IMR-90 (cell line): ENCODE measurements at regions not wholly inside any gene's neighbourhood (a gene's known extent, or its start where the extent isn't known, plus 50 kb on each side); places are given as distances from the start of the nearest gene placed in this dataset.

ENCODE experiments used
- ATAC-seq: fragments of 200-7000 bp; cut with Tn5 transposase; 2 replicates; pipeline ENCODE4 v1.9.1; 2020; ENCODE audit warnings: low read depth, mild to moderate bottlenecking, moderate library complexity
- BruUV-seq: library from RNA; stranded (reverse); fragments of 400-500 nt; replicated peaks from 2 replicates; lab custom pipeline; 2021; lab: Mats Ljungman, UMichigan
- CTCF ChIA-PET: fragments of 300-600 bp; formaldehyde crosslinking; extraction: SDS; loops from one replicate; lab custom pipeline; 2021; ENCODE audit warnings: antibody characterized with exemption; lab: Yijun Ruan, JAX
- POLR2A ChIA-PET: fragments of 300-600 bp; sonication (Branson Sonifier 250); formaldehyde crosslinking; loops from one replicate; lab custom pipeline; 2022; ENCODE audit warnings: antibody characterized with exemption; ENCODE audit not compliant: unreplicated experiment; lab: Charles Lee
- DNase-seq: peaks from one replicate; pipeline ENCODE4 v3.0.0; 2013
- H2AFZ ChIP-seq: replicated peaks from 2 replicates; pipeline ENCODE3; 2013; ENCODE audit warnings: low read length, mild to moderate bottlenecking; ENCODE audit not compliant: poor library complexity
- H2AK5ac ChIP-seq: 2 replicates; pipeline ENCODE4 v1.6.1; 2013; ENCODE audit warnings: low read depth, low read length, inconsistent platforms
- H2AK9ac ChIP-seq: replicated peaks from 2 replicates; pipeline ENCODE3; 2013; ENCODE audit warnings: mild to moderate bottlenecking, low read depth, low read length, moderate library complexity; ENCODE audit not compliant: poor library complexity
- H2BK120ac ChIP-seq: 2 replicates; pipeline ENCODE4 v1.6.1; 2013; ENCODE audit warnings: low read depth, low read length, inconsistent platforms
- H2BK15ac ChIP-seq: 3 replicates; pipeline ENCODE4 v1.6.1; 2013; ENCODE audit warnings: low read depth, low read length, inconsistent platforms
- H2BK20ac ChIP-seq: 2 replicates; pipeline ENCODE4 v1.6.1; 2013; ENCODE audit warnings: low read depth, mild to moderate bottlenecking, inconsistent platforms, low read length, moderate library complexity
- H2BK5ac ChIP-seq: 2 replicates; pipeline ENCODE4 v1.6.1; 2013; ENCODE audit warnings: mild to moderate bottlenecking, low read depth, low read length, inconsistent platforms; ENCODE audit not compliant: poor library complexity, severe bottlenecking
- H3K14ac ChIP-seq: replicated peaks from 2 replicates; pipeline ENCODE4 v1.6.1; 2013; ENCODE audit warnings: low read depth, low read length, inconsistent platforms
- H3K18ac ChIP-seq: 2 replicates; pipeline ENCODE4 v1.6.1; 2013; ENCODE audit warnings: low read depth, low read length, control low read depth
- H3K23ac ChIP-seq: 2 replicates; pipeline ENCODE4 v1.6.1; 2013; ENCODE audit warnings: low read depth, low read length, inconsistent platforms
- H3K27ac ChIP-seq: 2 replicates; pipeline ENCODE4 v1.5.1; 2013; ENCODE audit warnings: mild to moderate bottlenecking, control low read depth, low read length; ENCODE audit not compliant: insufficient read depth
- H3K27me3 ChIP-seq: 2 replicates; pipeline ENCODE4 v1.6.1; 2013; ENCODE audit warnings: low read length; ENCODE audit not compliant: control insufficient read depth, insufficient read depth
- H3K36me3 ChIP-seq: 2 replicates; pipeline ENCODE4 v1.6.1; 2013; ENCODE audit warnings: low read length, mixed read lengths; ENCODE audit not compliant: control insufficient read depth, insufficient read depth
- H3K4ac ChIP-seq: 2 replicates; pipeline ENCODE4 v1.6.1; 2013; ENCODE audit warnings: low read depth, low read length, inconsistent platforms
- H3K4me1 ChIP-seq: 2 replicates; pipeline ENCODE4 v1.6.1; 2013; ENCODE audit warnings: low read length, mixed read lengths; ENCODE audit not compliant: control insufficient read depth, insufficient read depth
- H3K4me2 ChIP-seq: 2 replicates; pipeline ENCODE4 v1.6.1; 2013; ENCODE audit warnings: low read depth, mild to moderate bottlenecking, control low read depth, low read length, moderate library complexity
- H3K4me3 ChIP-seq: 2 replicates; pipeline ENCODE4 v1.5.1; 2013; ENCODE audit warnings: low read depth, mild to moderate bottlenecking, control low read depth, low read length, moderate library complexity; ENCODE audit not compliant: insufficient read depth
- H3K56ac ChIP-seq: 2 replicates; pipeline ENCODE4 v1.6.1; 2013; ENCODE audit warnings: low read length, inconsistent platforms; ENCODE audit not compliant: insufficient read depth; ENCODE audit errors: extremely low read depth
- H3K79me1 ChIP-seq, 2 experiments: 2 replicates each; pipeline ENCODE4 v1.6.1; 2013; ENCODE audit warnings: low read length in 2 of 2, inconsistent platforms in 1 of 2, low read depth in 1 of 2
- H3K9ac ChIP-seq: 2 replicates; pipeline ENCODE4 v1.6.1; 2013; ENCODE audit warnings: low read depth, low read length, control low read depth
- H3K9me1 ChIP-seq: 2 replicates; pipeline ENCODE4 v1.6.1; 2013; ENCODE audit warnings: low read length, inconsistent platforms; ENCODE audit not compliant: insufficient read depth
- H3K9me3 ChIP-seq: 2 replicates; pipeline ENCODE4 v1.6.1; 2013; ENCODE audit warnings: low read length; ENCODE audit not compliant: control insufficient read depth, insufficient read depth
- H4K20me1 ChIP-seq: 2 replicates; pipeline ENCODE4 v1.6.1; 2013; ENCODE audit warnings: low read length, inconsistent platforms; ENCODE audit not compliant: insufficient read depth
- H4K5ac ChIP-seq: 2 replicates; pipeline ENCODE4 v1.6.1; 2013; ENCODE audit warnings: mild to moderate bottlenecking, low read depth, low read length, control low read depth
- H4K8ac ChIP-seq, 2 experiments: 2 replicates each; pipeline ENCODE4 v1.6.1; 2013; ENCODE audit warnings: low read depth in 2 of 2, low read length in 2 of 2, control low read depth in 1 of 2, inconsistent platforms in 1 of 2
- H4K91ac ChIP-seq: 2 replicates; pipeline ENCODE4 v1.6.1; 2013; ENCODE audit warnings: low read depth, low read length, inconsistent platforms; ENCODE audit not compliant: insufficient read depth
- BHLHE40 ChIP-seq: fragments of 150-350 bp; IDR thresholded peaks from 2 replicates; pipeline ENCODE4 v1.6.1; 2016; ENCODE audit warnings: mild to moderate bottlenecking, low read depth, low read length
- CEBPB ChIP-seq: IDR thresholded peaks from 2 replicates; pipeline ENCODE4 v1.6.1; 2012; ENCODE audit warnings: low read depth, low read length, improper control_type of control experiment
- CHD1 ChIP-seq: IDR thresholded peaks from 2 replicates; pipeline ENCODE4 v1.6.1; 2012; ENCODE audit warnings: low read depth, low read length, improper control_type of control experiment
- CTCF ChIP-seq: conservative IDR thresholded peaks from 2 replicates; pipeline ENCODE4 v1.5.1; 2012; ENCODE audit warnings: mild to moderate bottlenecking, low read depth, low read length, improper control_type of control experiment
- ELK1 ChIP-seq: fragments of 150-350 bp; IDR thresholded peaks from 2 replicates; pipeline ENCODE4 v1.6.1; 2016; ENCODE audit warnings: low read depth, mild to moderate bottlenecking, low read length, moderate library complexity, borderline replicate concordance
- FOS ChIP-seq: fragments of 150-350 bp; IDR thresholded peaks from 2 replicates; pipeline ENCODE4 v1.6.1; 2016; ENCODE audit warnings: low read depth, low read length
- MAFK ChIP-seq: IDR thresholded peaks from 2 replicates; pipeline ENCODE4 v1.6.1; 2012; ENCODE audit warnings: low read depth, low read length, improper control_type of control experiment
- MAZ ChIP-seq: IDR thresholded peaks from 2 replicates; pipeline ENCODE4 v1.6.1; 2012; ENCODE audit warnings: low read depth, mild to moderate bottlenecking, low read length, improper control_type of control experiment, moderate library complexity, borderline replicate concordance
- NFE2L2 ChIP-seq: fragments of 150-350 bp; IDR thresholded peaks from 2 replicates; pipeline ENCODE4 v1.6.1; 2016; ENCODE audit warnings: low read depth, mild to moderate bottlenecking, low read length
- POLR2A ChIP-seq: IDR thresholded peaks from 2 replicates; pipeline ENCODE4 v1.6.1; 2012; ENCODE audit warnings: mild to moderate bottlenecking, low read depth, low read length
- RAD21 ChIP-seq: IDR thresholded peaks from 2 replicates; pipeline ENCODE4 v1.6.1; 2012; ENCODE audit warnings: low read length, improper control_type of control experiment
- RCOR1 ChIP-seq: IDR thresholded peaks from 2 replicates; pipeline ENCODE4 v1.6.1; 2012; ENCODE audit warnings: mild to moderate bottlenecking, low read length, improper control_type of control experiment; ENCODE audit not compliant: insufficient replicate concordance
- RFX5 ChIP-seq: IDR thresholded peaks from 2 replicates; pipeline ENCODE4 v1.8.0; 2012; ENCODE audit warnings: low read depth, mild to moderate bottlenecking, low read length, moderate library complexity
- USF2 ChIP-seq: fragments of 150-350 bp; IDR thresholded peaks from 2 replicates; pipeline ENCODE4 v1.6.1; 2017; ENCODE audit warnings: mild to moderate bottlenecking, antibody characterized with exemption, low read length, low read depth
- WGBS, 2 experiments: methylation state at CpG; one replicate each; pipeline versions ENCODE4 v1.1.5 to v1.1.7; 2013; ENCODE audit warnings: missing lambda C conversion rate in 2 of 2; ENCODE audit not compliant: insufficient read length in 1 of 2; ENCODE audit errors: extremely low coverage in 2 of 2; 5-methylcytosine and 5-hydroxymethylcytosine counted together
- dilution Hi-C: fragments of 300-500 bp; cut with HindIII; formaldehyde crosslinking; loops from one replicate; pipeline ENCODE4 v1.14.3; 2018; ENCODE audit warnings: low sequenced_read_pairs; ENCODE audit not compliant: unreplicated experiment
- in situ Hi-C: fragments of 300-500 bp; cut with MboI; formaldehyde crosslinking; loops from 3 replicates; pipeline ENCODE4 v1.14.3; 2019; ENCODE audit warnings: low sequenced_read_pairs, inconsistent platforms, mixed read lengths
- intact Hi-C: fragments of 100-400 bp; cut with micrococcal nuclease; formaldehyde crosslinking; loops from 2 replicates; pipeline ENCODE4 v1.10.0; 2022

- Histone ChIP-seq H3K9ac (no peak overlapping the region), H2AK5ac (no peak overlapping the region), H3K79me1 (no peaks in the 10 kb centered on the region), H3K27ac (no peak overlapping the region), H4K8ac (no peak overlapping the region), H3K18ac (no peak overlapping the region), H3K4me1 (no peaks in the 10 kb centered on the region), H3K56ac (no peak overlapping the region), H3K14ac (no peak overlapping the region), H2BK120ac (no peak overlapping the region), H3K9me1 (no peaks in the 10 kb centered on the region), H4K20me1 (no peaks in the 10 kb centered on the region), H3K4me2 (no peak overlapping the region), H3K4me3 (no peak overlapping the region), H4K5ac (no peak overlapping the region), H3K27me3 (peaks cover under 1% of the 10 kb centered on the region), H3K4ac (no peak overlapping the region), H4K91ac (no peak overlapping the region), H2BK20ac (no peak overlapping the region), H2BK5ac (no peak overlapping the region), H3K23ac (no peak overlapping the region), H3K9me3 (no peaks in the 10 kb centered on the region), H3K36me3 (no peaks in the 10 kb centered on the region), H2BK15ac (no peak overlapping the region), H2AK9ac (no peak overlapping the region), H2AFZ (no peak overlapping the region)
- TF ChIP-seq RAD21, result no peak
- TF ChIP-seq USF2, result no peak
- TF ChIP-seq CTCF, result no peak
- TF ChIP-seq MAZ, result no peak
- TF ChIP-seq POLR2A, result no peak
- TF ChIP-seq RFX5, result no peak
- TF ChIP-seq FOS, result no peak
- no peak for TF ChIP-seq CHD1
- TF ChIP-seq ELK1, result no peak
- no peak for TF ChIP-seq MAFK
- no peak for TF ChIP-seq RCOR1
- TF ChIP-seq CEBPB, result no peak
- no peak for TF ChIP-seq BHLHE40
- TF ChIP-seq NFE2L2, result no peak
- POLR2A ChIA-PET, result no interaction called here
- in situ Hi-C loops (no loop called here), dilution Hi-C loops (no loop called here), intact Hi-C loops (no loop called here)
- WGBS, 2 experiments, result 73% methylated on average over 6 of the region's 10 CpGs; no CpG with 5 or more reads in 1 of the 2 experiments
- ATAC-seq, result no peak
- no peak for DNase-seq
- CTCF ChIA-PET, result no interaction called here
- no TSS peak for BruUV-seq
Observed at GRCh38 chr7:42469341-42469740, 232.3 kb upstream of the GLI3 start.
